GM18519 (cell line): ENCODE measurements at regions not wholly inside any gene's neighbourhood (a gene's known extent, or its start where the extent isn't known, plus 50 kb on each side); places are given as distances from the start of the nearest gene placed in this dataset.

ENCODE experiments used
- ATAC-seq: cut with Tn5 transposase; IDR thresholded peaks from one replicate; pipeline ENCODE4 v1.9.1; 2021; ENCODE audit warnings: mild to moderate bottlenecking, moderate library complexity; ENCODE audit not compliant: unreplicated experiment, low FRiP score

GRCh38 chr18:68532328-68532885 is 182.5 kb downstream of the TMX3 start:
- no peak for ATAC-seq

DNA sequence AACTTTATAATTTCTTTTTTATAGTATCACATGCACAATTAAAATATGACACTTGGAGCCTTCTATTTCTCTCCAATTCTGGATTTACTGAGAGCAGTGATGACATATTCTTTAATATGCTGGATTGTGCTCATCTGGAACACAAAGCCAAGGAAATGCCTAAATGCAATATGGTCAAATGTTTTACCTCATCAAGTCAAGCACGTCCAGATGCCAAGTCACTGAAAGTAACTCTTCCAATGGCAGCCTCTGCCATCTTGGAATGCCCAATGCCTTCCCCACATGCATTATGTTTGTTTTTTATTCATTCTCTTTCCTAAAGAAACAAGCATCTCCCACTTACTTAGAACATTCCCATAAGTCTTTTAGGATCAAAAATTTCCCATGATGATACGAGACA is 189.8 kb downstream of the TMX3 start:
- no peak for ATAC-seq

GRCh38 chr18:68520406-68521075 is 194.4 kb downstream of the TMX3 start:
- ATAC-seq = peak; percentile 54

DNA sequence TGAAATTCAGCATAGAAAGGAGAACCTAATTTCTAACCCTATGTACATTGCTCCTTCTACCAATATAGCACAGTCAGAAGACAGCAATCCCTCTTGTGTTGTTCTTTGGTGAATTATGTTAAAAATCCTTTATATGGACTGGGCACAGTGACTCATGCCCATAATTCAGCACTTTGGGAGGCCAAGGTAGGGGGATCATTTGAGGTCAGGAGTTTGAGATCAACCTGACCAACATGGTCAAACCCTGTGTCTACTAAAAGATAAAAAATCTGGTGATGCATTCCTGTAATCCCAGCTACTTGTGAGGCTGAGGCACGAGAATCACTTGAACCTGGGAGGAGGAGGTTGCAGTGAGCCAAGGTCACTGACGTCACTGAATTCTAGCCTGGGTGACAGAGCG is 195.6 kb downstream of the TMX3 start:
- no peak for ATAC-seq

DNA sequence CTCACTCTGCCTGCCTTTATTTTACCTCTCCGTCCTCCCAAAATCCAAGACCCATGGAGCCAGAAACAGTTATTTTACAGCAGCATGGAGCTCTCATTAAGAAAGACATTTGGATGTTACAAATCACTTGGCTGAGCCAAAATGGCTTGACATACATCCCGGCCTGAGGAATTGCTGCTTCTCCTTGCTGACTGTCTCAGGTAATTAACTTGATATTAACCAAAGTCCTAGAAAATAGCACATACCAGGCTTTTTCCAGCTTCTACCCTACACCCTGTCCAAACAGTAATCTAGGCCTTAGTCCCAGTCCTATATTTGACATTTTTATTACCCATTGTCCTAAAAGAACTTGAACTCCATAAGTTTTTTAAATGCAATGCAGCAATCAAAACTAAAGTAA is 205.0 kb downstream of the TMX3 start:
- no peak for ATAC-seq

DNA sequence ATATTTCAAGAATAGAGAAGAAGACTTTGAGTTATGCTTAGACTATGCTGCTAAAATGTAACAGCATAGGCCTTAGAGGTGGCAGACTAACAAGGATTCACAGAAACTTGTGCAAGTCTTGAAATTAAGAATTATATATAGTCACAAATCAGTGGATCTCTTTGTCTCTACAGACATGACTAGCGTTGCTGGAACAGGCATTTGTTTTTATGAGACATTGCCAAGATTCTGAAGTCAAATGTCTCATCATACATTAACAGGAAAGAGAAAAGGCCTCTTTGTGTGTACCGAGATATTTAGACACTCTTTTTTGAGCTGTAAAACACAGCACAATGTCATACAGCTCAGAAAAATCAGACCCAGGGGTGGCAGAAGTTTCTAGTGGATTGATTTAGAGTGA is 207.1 kb downstream of the TMX3 start:
- ATAC-seq = no peak

DNA sequence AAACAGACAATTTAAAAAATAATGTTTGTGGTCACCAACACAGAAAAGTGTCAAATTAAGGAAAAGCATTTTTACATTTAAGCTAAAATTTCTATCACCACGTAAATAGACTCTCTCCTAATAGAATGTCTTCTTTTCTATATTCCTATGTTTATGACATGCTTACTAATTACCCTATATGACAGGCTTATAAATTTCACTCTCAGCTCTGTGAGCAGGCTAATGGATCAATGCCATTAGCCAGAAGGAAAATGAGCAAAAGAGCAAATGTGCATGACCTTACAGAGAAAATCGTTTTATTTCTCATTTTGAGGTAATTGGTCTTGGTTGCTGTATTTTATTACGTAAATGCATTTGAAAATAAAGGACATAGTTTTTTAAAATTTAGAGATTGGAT is 209.7 kb downstream of the TMX3 start:
- no peak for ATAC-seq

DNA sequence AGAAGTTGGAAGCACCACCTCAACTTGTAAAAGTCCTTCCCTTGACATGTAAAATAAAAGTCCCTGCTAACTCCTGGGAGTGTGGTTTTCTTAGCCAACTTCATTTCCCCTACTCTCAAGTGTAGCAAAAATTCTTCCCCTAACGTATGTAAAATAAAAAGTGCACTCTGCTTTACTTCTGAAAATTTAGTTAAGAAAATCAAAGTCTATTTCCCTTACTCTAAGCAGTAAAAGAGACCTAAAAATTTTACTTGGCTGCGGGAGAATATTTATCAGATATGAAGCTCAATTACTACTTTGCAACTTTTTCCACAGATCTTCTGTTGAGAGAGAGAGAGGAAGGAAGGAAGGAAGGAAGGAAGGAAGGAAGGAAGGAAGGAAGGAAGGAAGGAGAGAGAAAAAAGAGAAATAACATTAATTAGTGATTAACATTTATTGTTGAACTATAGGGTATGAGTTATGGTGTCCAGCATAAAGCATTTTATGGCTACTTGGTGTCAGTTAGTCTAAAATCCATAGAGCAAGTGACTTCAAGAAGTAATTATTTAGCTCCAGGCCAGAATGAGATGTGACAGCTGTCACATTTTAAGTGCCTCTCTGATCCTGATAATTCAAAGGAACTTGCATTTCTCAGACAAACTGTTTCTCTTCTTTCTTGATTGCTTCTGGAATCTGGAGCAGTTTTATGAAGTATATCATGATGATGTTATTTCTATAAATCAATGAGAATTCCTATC is 210.3 kb downstream of the TMX3 start:
- ATAC-seq = no peak

DNA sequence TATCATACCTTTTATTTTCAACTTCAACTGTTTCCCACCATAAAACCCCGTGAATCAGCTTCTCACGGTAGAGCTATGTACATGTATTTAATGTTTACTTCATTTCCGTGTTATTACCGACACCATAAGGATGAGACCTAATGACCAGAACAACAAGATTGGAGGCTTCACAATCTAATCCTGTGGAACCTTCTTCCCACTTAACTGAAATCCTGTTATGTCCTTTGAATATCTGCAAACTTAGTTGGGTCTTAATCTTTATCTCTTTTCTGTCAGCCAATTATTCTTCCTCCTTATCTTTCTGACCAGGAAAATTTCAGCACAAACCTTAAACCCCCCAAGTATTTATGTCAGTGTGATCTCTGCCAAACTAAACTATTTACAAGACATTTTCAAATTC is 214.4 kb downstream of the TMX3 start:
- ATAC-seq = no peak

DNA sequence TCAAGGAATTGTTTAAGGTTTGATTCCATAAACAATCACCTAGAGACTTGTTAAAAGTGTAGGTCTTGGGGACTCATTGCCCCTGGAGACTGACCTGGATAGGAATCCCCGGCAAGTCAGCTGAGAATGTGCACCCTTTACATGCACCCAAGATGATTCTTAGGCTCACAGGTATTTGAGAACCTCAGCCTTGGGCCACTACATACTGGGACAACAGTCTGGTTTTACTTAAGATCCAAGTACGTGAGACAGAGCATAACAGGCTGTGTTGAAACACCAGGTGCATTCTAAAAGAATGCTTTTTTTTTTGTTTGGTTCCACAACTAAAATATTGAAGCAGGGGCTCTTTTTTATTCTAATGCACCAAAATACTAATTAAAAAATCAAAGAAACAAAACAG is 215.8 kb downstream of the TMX3 start:
- ATAC-seq = no peak

GRCh38 chr18:68498636-68499035 is 216.3 kb downstream of the TMX3 start:
- ATAC-seq = no peak

DNA sequence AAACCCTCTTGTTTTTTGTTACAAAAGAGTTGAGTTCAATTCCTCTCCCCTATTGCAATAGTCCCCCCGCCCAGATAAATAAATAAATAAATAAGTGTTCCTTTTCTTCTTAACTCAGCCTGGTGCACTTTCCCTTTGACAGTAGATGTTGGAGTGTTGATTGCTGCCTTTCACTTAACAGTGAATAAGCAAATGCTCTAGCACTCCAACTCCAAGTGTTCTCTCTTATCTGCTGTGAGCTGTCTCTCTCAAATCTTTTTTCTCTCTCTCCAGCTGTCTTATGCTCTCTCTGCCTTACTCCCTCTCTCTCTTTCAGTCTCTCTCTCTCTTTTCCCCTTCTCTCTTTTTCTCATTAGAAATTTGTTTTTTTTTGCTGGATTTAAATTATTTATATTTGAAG is 216.7 kb downstream of the TMX3 start:
- ATAC-seq = no peak

DNA sequence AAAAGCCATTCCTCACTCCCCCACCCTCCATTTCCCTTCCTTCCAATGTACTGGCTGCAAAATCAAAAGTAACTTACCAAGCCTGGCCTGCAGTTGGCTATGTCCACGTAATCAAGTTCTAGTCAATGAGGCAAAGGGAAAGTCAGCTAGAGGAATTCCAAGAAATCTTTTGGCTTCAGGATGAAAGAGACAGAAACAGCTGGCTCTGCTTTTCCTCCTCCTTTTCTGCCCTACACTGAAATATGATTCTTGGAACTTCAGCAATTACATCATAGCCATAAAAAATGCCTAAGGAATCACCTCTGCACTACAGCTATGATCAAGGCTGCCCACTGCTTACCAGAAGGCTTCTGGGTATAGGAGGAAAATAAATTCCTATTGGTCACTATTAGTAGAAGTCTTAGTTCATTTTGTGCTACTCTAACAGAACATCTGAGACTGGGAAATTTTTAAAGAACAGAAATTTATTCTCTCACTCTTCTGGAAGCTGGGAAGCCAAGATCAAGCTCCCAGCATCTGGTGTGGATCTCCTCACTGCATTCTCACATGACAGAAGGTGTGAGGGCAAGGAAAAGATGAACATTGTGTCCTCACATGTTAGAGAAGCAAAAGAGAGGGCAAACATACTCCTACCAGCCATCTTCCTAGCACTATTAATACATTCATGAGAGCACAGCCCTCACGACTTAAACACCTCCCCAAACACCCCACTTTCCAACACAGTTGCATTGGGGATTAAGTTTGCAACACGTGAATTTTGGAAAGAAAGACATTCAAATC is 219.9 kb downstream of the TMX3 start:
- no peak for ATAC-seq

DNA sequence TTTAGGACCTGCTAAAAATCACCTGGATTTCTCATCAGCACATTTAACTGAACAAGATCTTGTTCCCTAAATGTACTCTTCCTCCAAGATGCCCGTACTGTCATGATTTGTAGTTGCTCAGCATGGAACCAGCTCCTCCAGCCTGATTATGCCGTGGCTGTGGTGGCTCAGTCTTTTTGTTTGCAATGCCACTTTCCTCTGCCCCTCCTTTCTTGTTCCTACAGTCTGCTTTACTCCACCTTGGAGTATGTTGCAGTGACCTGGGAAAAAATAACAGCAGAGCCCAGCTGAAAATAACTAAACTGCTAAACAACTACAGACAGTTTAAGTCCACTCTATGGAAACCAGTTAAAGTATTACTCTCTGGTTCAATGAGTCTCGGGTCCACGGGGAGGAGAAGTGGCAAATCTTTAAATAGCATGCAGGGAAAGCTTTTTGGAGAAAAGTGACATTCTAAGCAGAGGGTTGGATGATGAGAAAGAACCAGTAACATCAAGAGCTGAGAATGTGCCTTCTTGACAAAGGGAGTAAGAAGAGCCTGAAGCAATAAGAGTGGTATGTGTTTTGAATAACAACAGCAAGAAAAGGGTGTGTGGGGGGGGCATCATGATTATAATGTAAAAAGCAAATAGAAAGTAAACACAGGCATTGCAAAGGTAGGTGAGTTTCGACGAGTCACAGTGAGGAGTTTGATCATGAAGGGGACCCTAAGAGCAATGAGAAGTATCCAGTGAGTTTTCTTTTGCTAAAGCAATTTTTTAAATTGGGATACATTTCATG is 225.7 kb downstream of the TMX3 start:
- ATAC-seq = no peak

- ATAC-seq = no peak
Observed at GRCh38 chr18:68484241-68484640, 230.7 kb downstream of the TMX3 start.

DNA sequence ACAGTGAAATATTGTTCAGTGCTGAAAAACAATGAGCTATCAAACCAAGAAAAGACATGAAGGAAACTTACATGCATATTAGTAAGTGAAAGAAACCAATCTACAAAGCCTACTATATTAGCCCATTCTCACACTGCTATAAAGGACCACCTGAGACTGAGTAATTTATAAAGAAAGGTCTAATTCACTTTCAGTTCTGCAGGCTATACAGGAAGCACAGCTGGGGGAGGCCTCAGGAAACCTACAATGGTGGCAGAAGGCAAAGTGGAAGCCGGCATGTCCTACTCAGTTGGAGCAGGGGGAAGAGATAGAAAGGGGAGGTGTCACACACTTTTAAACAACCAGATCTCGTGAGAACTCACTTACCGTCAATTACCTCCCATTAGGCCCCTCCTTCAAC is 232.1 kb downstream of the TMX3 start:
- no peak for ATAC-seq

DNA sequence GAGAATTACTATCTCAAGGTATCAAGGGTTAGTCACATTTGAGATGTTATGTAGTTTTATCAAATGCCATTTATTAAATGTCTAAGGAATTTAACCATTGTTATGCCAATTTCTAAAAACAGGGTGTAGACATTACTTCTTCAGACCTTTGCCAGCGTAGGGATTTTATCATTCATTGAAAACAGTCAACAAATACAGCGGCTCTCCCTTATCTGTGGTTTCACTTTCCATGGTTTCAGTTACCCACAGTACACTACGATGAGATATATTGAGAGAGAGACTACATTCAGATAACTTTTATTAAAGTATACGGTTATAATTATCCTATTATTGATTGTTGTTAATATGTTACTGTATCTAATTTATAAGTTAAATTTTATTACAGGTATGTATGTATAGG is 234.7 kb downstream of the TMX3 start:
- ATAC-seq = no peak

GRCh38 chr18:68478246-68478645 is 236.7 kb downstream of the TMX3 start:
- no peak for ATAC-seq

GRCh38 chr18:68475883-68476282 is 239.0 kb downstream of the TMX3 start:
- no peak for ATAC-seq

DNA sequence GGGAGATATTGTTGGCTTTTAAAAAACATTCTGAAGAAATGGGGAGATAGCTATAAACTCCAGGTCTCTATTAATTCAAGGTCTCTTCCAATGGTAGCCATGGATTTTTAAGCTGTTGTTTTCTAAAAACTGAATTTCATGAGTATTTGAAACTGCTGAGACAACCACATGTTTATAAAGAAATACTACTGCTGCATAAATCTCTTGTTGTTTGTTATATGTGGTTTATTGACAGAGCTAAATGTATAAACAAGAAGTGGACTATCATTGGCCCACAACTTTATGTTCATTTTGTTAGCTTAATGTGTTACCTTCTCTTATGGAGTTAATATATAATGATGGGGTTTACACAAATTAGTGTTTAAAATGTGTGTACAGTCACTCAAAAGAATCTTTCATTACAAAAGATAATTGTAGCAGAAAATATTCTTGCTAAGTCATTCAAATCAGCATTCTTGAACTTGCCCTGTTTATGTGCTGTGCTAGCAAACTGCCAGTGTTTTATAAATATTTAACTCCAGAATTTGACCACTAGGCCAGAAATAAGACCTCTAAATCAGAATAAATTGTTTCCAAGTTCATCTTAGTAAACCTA is 242.1 kb downstream of the TMX3 start:
- no peak for ATAC-seq
